ENCODE measurements at regions not wholly inside any gene's neighbourhood (a gene's known extent, or its start where the extent isn't known, plus 50 kb on each side); places are given as distances from the start of the nearest gene placed in this dataset.

- Histone ChIP-seq H3K4me1 (ENCODE audit: low read depth) (no peaks in the 10 kb centered on the region), H3K36me3 (ENCODE audit: low read depth) (no peaks in the 10 kb centered on the region), H3K4me3 (no peak overlapping the region), H3K9me3 (no peaks in the 10 kb centered on the region)
- no peak for ATAC-seq
- no peak for TF ChIP-seq CTCF (IDR thresholded peaks at IDR 0.05)
- no peak for DNase-seq
- intact Hi-C loops (cut with DNase I, micrococcal nuclease): no loop called here
These were observed 127.5 kb upstream of the IRX4 start for GRCh38 chr5:2009986-2010914.

GRCh38 chr5:2008851-2009629 lies 126.3 kb upstream of the IRX4 start:
- DNase-seq: no peak
- no peak for TF ChIP-seq CTCF (IDR thresholded peaks at IDR 0.05)
- no peaks in the 10 kb centered on the region for H3K9me3 ChIP-seq
- no peaks in the 10 kb centered on the region for H3K36me3 ChIP-seq (ENCODE audit: low read depth)
- H3K4me3 ChIP-seq: no peak overlapping the region
- no peak for ATAC-seq
- intact Hi-C loops (cut with DNase I, micrococcal nuclease): no loop called here
- no peaks in the 10 kb centered on the region for H3K4me1 ChIP-seq (ENCODE audit: low read depth)

- no peaks in the 10 kb centered on the region for H3K9me3 ChIP-seq
- no peak for TF ChIP-seq CTCF (IDR thresholded peaks at IDR 0.05)
- no peak for DNase-seq
- H3K4me1 ChIP-seq (ENCODE audit: low read depth): no peaks in the 10 kb centered on the region
- ATAC-seq: no peak
- no peak overlapping the region for H3K4me3 ChIP-seq
- intact Hi-C loops (cut with DNase I, micrococcal nuclease): no loop called here
- H3K36me3 ChIP-seq (ENCODE audit: low read depth): no peaks in the 10 kb centered on the region
These were observed 125.3 kb upstream of the IRX4 start for GRCh38 chr5:2007878-2008501.

- ATAC-seq (no peak), DNase-seq (no peak)
- Histone ChIP-seq H3K36me3 (ENCODE audit: low read depth) (no peaks in the 10 kb centered on the region), H3K9me3 (no peaks in the 10 kb centered on the region), H3K4me3 (no peak overlapping the region), H3K4me1 (ENCODE audit: low read depth) (no peaks in the 10 kb centered on the region)
- intact Hi-C loops (cut with DNase I, micrococcal nuclease): no loop called here
- no peak for TF ChIP-seq CTCF (IDR thresholded peaks at IDR 0.05)
These were observed 124.8 kb upstream of the IRX4 start for GRCh38 chr5:2007496-2007877.

- intact Hi-C loops (cut with DNase I, micrococcal nuclease): no loop called here
- DNase-seq (no peak), ATAC-seq (no peak)
- H3K4me1 ChIP-seq (ENCODE audit: low read depth): no peaks in the 10 kb centered on the region
- no peak overlapping the region for H3K4me3 ChIP-seq
- TF ChIP-seq CTCF (IDR thresholded peaks at IDR 0.05): no peak
- H3K9me3 ChIP-seq: no peaks in the 10 kb centered on the region
- H3K36me3 ChIP-seq (ENCODE audit: low read depth): no peaks in the 10 kb centered on the region
These were observed 124.2 kb upstream of the IRX4 start for GRCh38 chr5:2006971-2007291.

All from mucosa of descending colon (tissue), 3 donors.